Breast epithelium (tissue), 3 donors: ENCODE measurements at regions not wholly inside any gene's neighbourhood (a gene's known extent, or its start where the extent isn't known, plus 50 kb on each side); places are given as distances from the start of the nearest gene placed in this dataset.

Source experiments
- POLR2A ChIP-seq: fragments of 450-650 bp; IDR thresholded peaks from one replicate; pipeline ENCODE4 v1.6.1; 2016; ENCODE audit warnings: antibody characterized with exemption, mild to moderate bottlenecking, moderate library complexity
- TF ChIP-seq, protein P1 (sequence below), 3 donors: fragments of 450-650 bp; IDR thresholded peaks; one replicate each; pipeline ENCODE4 v1.5.1; 2016 to 2017; ENCODE audit warnings: antibody characterized with exemption in 3 of 3, mild to moderate bottlenecking in 3 of 3, moderate library complexity in 3 of 3

DNA sequence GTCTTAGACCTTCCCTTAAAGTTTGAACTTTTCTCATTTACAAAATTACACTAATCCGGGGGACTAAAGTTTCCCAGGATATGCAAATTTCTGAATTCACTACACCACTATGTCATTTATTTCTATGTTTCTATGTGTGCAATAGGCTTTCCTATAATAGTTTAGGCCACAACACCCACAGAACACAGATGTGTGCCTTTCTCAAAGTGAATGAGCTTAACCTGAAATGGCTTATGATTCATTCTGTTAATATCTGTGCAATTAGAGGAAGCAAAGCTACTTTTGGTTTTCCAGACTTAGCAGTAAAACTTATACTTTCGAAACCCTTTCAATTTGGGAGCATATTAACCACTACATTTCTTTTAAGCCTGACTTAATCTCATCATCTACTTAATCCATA lies 748.1 kb downstream of the GBE1 start:
- TF ChIP-seq, protein P1, sequence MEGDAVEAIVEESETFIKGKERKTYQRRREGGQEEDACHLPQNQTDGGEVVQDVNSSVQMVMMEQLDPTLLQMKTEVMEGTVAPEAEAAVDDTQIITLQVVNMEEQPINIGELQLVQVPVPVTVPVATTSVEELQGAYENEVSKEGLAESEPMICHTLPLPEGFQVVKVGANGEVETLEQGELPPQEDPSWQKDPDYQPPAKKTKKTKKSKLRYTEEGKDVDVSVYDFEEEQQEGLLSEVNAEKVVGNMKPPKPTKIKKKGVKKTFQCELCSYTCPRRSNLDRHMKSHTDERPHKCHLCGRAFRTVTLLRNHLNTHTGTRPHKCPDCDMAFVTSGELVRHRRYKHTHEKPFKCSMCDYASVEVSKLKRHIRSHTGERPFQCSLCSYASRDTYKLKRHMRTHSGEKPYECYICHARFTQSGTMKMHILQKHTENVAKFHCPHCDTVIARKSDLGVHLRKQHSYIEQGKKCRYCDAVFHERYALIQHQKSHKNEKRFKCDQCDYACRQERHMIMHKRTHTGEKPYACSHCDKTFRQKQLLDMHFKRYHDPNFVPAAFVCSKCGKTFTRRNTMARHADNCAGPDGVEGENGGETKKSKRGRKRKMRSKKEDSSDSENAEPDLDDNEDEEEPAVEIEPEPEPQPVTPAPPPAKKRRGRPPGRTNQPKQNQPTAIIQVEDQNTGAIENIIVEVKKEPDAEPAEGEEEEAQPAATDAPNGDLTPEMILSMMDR (IDR thresholded peaks at IDR 0.05), result no peak
- TF ChIP-seq POLR2A, result no peak
